ENCODE measurements at regions not wholly inside any gene's neighbourhood (a gene's known extent, or its start where the extent isn't known, plus 50 kb on each side); places are given as distances from the start of the nearest gene placed in this dataset.

DNA sequence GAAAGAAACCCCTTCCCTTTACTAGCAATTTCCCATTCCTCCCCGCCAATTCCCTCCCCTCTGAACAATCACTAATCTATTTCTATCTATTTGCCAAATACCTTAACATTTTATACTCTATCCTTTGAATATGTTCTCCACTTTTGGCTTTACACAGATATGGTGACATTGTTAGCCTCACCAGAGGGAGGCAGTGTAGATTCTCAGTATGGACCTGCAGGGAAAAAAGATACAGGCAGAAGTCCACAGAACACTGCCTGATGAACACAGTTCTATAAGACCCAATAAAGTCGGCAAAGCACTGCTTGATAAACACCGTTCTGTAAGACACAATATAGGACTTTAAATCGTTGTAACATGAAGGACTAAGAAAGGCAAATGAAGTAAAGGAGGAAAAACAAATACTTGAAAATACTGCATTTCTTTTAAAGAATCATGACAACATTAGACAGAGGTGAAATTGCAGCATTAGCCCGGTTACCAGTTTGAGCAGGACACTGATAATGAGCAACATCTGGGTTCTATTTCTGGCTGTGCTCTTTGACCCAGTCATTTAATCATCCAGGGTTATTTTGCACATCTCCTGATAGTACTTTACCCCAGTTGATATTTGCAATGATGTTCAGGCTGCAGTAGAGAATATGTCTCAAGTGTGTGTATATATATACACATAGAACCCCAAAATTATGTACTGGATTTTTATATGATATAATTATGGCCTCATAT is 296.8 kb downstream of the UTRN start:
- TF ChIP-seq, protein P1, sequence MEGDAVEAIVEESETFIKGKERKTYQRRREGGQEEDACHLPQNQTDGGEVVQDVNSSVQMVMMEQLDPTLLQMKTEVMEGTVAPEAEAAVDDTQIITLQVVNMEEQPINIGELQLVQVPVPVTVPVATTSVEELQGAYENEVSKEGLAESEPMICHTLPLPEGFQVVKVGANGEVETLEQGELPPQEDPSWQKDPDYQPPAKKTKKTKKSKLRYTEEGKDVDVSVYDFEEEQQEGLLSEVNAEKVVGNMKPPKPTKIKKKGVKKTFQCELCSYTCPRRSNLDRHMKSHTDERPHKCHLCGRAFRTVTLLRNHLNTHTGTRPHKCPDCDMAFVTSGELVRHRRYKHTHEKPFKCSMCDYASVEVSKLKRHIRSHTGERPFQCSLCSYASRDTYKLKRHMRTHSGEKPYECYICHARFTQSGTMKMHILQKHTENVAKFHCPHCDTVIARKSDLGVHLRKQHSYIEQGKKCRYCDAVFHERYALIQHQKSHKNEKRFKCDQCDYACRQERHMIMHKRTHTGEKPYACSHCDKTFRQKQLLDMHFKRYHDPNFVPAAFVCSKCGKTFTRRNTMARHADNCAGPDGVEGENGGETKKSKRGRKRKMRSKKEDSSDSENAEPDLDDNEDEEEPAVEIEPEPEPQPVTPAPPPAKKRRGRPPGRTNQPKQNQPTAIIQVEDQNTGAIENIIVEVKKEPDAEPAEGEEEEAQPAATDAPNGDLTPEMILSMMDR (conservative IDR thresholded peaks at IDR 0.05; ENCODE audit: low read depth, low read length): peak; percentile 75
- DNase-seq (ENCODE audit: low read depth): peak; percentile 69
- no peak overlapping the region for H3K4me3 ChIP-seq (ENCODE audit: low read depth, low read length)

DNA sequence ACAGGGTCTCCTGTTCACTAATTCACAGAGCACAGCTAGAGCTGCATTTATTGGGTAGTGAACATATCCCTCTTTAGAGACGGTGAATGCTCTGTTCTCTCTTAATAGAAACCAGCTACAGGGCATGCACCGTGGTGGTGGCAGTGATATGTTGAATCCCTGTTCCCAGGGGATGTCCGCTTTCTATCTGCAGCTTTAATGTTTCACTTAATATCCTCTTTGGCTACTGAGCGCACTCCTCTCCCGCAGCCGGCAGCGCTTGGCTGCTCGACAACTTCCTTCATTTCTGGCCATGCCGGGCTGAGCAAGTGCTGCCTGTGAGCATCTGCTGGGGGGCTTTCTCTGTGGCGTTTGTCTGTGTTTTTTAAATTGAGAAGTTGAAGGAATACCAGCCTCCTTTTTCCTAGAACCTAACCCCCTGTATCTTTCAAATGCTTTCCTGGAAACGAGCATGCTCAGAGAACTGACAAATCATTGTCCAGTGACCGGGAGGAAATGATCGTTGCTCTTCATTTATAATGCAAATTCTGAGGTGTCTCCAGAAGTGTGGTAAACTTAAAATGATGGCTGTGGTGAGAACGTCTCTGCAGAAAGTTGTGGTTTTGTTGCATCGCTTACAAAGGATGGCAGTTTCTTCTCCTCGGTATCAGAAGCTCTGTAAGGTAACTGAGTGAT is 297.9 kb downstream of the UTRN start:
- TF ChIP-seq, protein P1 (conservative IDR thresholded peaks at IDR 0.05; ENCODE audit: low read depth, low read length): no peak
- H3K4me3 ChIP-seq (ENCODE audit: low read depth, low read length): peak overlapping the region; percentile 47
- DNase-seq (ENCODE audit: low read depth): peak; percentile 44

DNA sequence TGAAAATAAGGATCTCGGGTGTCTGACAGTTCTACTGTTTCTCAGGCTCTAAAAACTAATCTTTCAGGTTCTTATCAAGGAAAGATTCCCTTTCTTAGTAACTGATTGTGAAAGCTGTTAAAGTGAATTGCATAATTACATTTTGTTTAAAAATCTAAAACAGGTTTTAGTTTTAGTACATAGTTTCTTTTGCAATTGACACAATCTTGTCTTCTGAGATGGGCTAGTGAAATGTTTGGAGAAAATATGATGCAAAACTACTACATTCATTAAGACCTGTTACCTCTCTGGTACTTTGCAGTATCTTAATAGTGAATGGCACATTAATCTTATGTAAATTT is 298.4 kb downstream of the UTRN start:
- H3K4me3 ChIP-seq (ENCODE audit: low read depth, low read length): no peak overlapping the region
- TF ChIP-seq, protein P1 (conservative IDR thresholded peaks at IDR 0.05; ENCODE audit: low read depth, low read length): no peak
- no peak for DNase-seq (ENCODE audit: low read depth)

DNA sequence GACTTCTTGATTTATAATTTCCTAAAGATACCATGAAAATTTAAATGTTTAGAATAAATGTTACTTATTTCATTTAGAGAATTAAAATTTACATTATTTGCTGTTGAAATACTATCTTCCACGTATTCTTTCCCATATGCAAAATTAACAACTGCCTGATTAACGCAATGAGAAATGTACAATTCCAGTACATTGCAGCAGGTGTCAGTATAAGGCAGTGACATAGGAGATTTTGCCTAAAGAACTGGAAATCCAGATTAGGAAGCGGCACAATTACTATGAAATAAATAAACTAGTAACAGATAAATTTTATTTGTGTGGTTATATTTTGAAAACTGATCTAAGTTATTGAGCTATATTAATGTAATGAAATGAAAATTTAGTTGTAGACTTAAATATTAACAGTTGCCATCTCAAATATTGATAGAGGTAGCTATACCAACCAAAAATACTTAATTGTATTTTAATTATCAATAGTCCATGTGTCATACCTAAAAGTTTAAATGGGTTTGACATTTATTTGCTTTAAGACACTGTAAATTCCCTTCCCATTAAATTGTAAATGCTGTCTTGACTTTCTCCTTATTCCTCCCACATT is 300.2 kb downstream of the UTRN start:
- H3K4me3 ChIP-seq (ENCODE audit: low read depth, low read length): no peak overlapping the region
- TF ChIP-seq, protein P1 (conservative IDR thresholded peaks at IDR 0.05; ENCODE audit: low read depth, low read length): peak; percentile 76
- peak; percentile 73 for DNase-seq (ENCODE audit: low read depth)

DNA sequence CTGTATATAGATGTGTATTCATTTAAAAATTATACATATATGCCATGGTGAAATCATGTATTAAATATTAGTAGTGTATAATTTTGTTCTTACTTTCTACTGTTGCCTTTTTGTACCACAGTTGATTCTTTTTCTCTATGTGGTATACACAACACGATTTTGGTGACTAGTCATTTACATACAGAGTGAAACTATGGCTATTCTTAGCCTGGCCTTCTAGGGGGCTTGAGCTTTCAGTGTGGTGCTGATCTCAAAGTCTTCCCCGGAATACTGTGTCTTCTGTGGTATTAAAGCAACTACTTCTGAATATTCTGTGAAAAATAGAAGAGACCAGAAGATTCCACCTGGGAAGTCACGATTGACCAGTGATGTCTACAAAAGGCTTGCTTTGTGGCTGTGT is 301.9 kb downstream of the UTRN start:
- no peak for DNase-seq (ENCODE audit: low read depth)
- TF ChIP-seq, protein P1 (conservative IDR thresholded peaks at IDR 0.05; ENCODE audit: low read depth, low read length): no peak
- no peak overlapping the region for H3K4me3 ChIP-seq (ENCODE audit: low read depth, low read length)

DNA sequence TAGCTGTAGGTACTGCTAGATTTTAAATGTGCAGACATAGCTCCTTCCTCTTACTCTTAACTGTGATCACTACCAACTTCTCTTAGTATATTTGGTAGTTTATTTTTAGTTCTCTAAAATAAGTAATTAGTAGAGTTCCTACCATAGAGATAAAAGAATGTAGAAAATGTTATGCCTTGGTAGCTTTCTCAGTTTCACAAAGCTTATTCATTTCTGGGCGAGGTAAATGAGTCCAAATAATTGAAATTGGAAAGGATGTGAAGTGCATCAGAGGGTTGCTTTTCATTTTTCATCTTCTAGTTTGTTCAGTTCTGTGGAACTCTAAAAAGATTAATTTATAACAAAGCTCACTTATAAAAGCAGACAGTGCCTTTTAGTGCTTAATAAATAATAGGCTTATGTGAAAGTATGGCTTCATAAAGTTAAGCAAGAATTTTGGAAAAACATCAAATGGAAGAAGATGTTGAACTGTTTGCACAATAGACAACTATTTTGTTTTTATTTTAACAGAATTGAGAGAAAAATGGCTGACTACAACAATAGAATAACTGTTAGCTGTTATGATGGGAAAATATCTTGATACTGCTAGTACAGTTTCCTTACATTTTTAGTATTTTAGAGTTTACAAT is 303.7 kb downstream of the UTRN start:
- H3K4me3 ChIP-seq (ENCODE audit: low read depth, low read length): no peak overlapping the region
- DNase-seq (ENCODE audit: low read depth): no peak
- TF ChIP-seq, protein P1 (conservative IDR thresholded peaks at IDR 0.05; ENCODE audit: low read depth, low read length): no peak

Measured in choroid plexus epithelial cell (primary cell).